ENCODE measurements at regions not wholly inside any gene's neighbourhood (a gene's known extent, or its start where the extent isn't known, plus 50 kb on each side); places are given as distances from the start of the nearest gene placed in this dataset.

- no peak for DNase-seq
Measured at GRCh38 chr5:149441986-149442385, 62.9 kb upstream of the IL17B start.

GRCh38 chr5:149441194-149441753, 62.2 kb upstream of the IL17B start:
- no peak for DNase-seq

- DNase-seq, result no peak
Measured at GRCh38 chr5:149439899-149440542, 60.9 kb upstream of the IL17B start.

GRCh38 chr5:149438711-149439132, 59.6 kb upstream of the IL17B start:
- DNase-seq, result no peak

- DNase-seq, result no peak
Measured at GRCh38 chr5:149438281-149438680, 59.2 kb upstream of the IL17B start.

- DNase-seq, result no peak
Measured at GRCh38 chr5:149437391-149438040, 58.4 kb upstream of the IL17B start.

- no peak for DNase-seq
Measured at GRCh38 chr5:149435660-149436059, 56.6 kb upstream of the IL17B start.

GRCh38 chr5:149435015-149435376, 55.9 kb upstream of the IL17B start:
- DNase-seq, result no peak

GRCh38 chr5:149434162-149435014, 55.3 kb upstream of the IL17B start:
- DNase-seq, result peak in 3 of 4 experiments; percentile 14 to 28 (median 16)

- no peak for DNase-seq
Measured at GRCh38 chr5:149433524-149434131, 54.5 kb upstream of the IL17B start.

GRCh38 chr5:149432911-149433401, 53.9 kb upstream of the IL17B start:
- DNase-seq, result no peak

- no peak for DNase-seq
Measured at GRCh38 chr5:149432376-149432775, 53.3 kb upstream of the IL17B start.

GRCh38 chr5:149429839-149430721, 51.0 kb upstream of the IL17B start:
- no peak for DNase-seq

All from activated naive CD4-positive, alpha-beta T cell (primary cell).